OCI-LY7 (cell line): ENCODE measurements at regions not wholly inside any gene's neighbourhood (a gene's known extent, or its start where the extent isn't known, plus 50 kb on each side); places are given as distances from the start of the nearest gene placed in this dataset.

Experiments
- EZH2phosphoT487 ChIP-seq: fragments of 200-600 bp; sonication (generic); IDR thresholded peaks from 2 replicates; pipeline ENCODE4 v1.6.1; 2018; ENCODE audit warnings: low read depth, borderline replicate concordance, mild to moderate bottlenecking, mixed run types, antibody characterized with exemption, low read length, moderate library complexity, mixed read lengths
- TF ChIP-seq, protein P1 (sequence below): fragments of 200-600 bp; sonication (generic); conservative IDR thresholded peaks from 2 replicates; pipeline ENCODE4 v1.5.1; 2014; ENCODE audit warnings: mild to moderate bottlenecking, antibody characterized with exemption, low read length, moderate library complexity, mixed read lengths

DNA sequence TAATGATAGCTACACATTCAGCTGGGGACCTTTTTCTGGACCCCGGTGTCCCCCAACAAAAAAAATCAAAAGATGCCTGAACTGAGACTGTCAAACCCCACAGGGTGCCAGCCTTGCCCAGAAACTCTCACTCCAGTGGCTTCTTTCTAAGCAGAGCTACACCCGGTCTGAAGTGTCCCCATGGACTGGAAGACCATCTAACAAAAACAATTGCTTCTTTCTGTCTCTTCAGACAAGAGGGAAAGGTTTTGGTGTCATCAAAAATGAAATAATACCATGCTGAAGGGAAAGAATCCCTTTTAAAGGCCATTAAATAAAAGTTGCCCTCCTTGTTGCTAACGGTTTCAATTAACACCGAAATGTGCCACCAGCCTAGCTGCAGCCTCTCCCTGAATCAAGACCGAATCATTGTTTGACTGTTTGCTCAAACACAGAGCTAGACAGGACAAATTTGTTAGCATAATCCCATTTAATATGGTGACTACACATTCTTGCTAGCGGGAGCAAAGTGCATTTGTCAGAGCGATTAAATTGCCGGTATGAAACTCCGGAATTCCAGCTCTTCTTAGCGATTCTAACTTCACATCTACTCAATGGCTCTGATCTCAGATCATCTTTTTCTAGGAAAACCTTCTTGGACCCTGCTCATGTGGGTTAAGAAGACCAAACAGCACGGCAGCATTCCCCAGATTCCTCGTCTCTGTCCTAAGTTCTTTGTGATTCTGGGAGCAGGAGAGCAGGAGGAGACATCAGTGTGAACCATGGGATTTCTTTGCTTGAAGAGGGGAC, 397.5 kb upstream of the PRKCQ start:
- TF ChIP-seq, protein P1, sequence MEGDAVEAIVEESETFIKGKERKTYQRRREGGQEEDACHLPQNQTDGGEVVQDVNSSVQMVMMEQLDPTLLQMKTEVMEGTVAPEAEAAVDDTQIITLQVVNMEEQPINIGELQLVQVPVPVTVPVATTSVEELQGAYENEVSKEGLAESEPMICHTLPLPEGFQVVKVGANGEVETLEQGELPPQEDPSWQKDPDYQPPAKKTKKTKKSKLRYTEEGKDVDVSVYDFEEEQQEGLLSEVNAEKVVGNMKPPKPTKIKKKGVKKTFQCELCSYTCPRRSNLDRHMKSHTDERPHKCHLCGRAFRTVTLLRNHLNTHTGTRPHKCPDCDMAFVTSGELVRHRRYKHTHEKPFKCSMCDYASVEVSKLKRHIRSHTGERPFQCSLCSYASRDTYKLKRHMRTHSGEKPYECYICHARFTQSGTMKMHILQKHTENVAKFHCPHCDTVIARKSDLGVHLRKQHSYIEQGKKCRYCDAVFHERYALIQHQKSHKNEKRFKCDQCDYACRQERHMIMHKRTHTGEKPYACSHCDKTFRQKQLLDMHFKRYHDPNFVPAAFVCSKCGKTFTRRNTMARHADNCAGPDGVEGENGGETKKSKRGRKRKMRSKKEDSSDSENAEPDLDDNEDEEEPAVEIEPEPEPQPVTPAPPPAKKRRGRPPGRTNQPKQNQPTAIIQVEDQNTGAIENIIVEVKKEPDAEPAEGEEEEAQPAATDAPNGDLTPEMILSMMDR = no peak
- no peak for TF ChIP-seq EZH2phosphoT487
